HFFc6 (cell line): ENCODE measurements at regions not wholly inside any gene's neighbourhood (a gene's known extent, or its start where the extent isn't known, plus 50 kb on each side); places are given as distances from the start of the nearest gene placed in this dataset.

Experiments
- DNase-seq: peaks from one replicate; pipeline ENCODE4 v3.0.0-alpha.2; 2018
- H3K27ac Mint-ChIP-seq: 2 replicates; pipeline ENCODE4 v1.8.0; 2020; ENCODE audit warnings: mild to moderate bottlenecking, mixed read lengths
- H3K27me3 Mint-ChIP-seq: 2 replicates; pipeline ENCODE4 v1.8.0; 2021; ENCODE audit warnings: mild to moderate bottlenecking, moderate library complexity, mixed read lengths; ENCODE audit not compliant: insufficient read depth
- H3K36me3 Mint-ChIP-seq: 2 replicates; pipeline ENCODE4 v1.8.0; 2021; ENCODE audit warnings: low read depth, mixed read lengths
- H3K4me1 Mint-ChIP-seq: 2 replicates; pipeline ENCODE4 v1.8.0; 2020; ENCODE audit warnings: low read depth, mixed read lengths
- H3K4me3 Mint-ChIP-seq: 2 replicates; pipeline ENCODE4 v1.8.0; 2020; ENCODE audit warnings: mild to moderate bottlenecking, moderate library complexity, mixed read lengths
- H3K9me3 Mint-ChIP-seq: 2 replicates; pipeline ENCODE4 v1.8.0; 2020; ENCODE audit warnings: mild to moderate bottlenecking, mixed read lengths
- TF ChIP-seq, protein P1 (sequence below): fragments of 200-600 bp; sonication (generic); IDR thresholded peaks from 2 replicates; pipeline ENCODE4 v1.5.0; 2021; ENCODE audit warnings: antibody characterized with exemption, mild to moderate bottlenecking

DNA sequence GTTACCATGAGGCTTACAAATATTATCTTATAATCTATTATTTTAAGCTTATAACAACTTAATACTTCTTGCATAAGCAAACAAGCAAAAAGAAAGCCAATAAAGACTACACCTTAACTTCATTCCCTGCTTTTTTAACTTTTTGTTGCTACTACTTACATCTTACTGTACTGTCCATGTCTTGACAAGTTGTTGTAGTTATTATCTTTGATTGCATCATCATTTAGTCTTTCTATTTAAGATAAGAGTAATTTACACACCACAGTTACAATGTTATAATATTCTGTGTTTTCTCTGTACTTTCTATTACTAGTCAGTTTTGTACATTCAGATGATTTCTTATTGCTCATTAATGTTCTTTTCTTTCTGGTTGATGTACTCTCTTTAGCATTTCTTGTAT, 346.6 kb downstream of the SMARCA1 start:
- no peak for DNase-seq
- Mint-ChIP-seq H3K4me1 (no peaks in the 10 kb centered on the region), H3K9me3 (no peaks in the 10 kb centered on the region), H3K27ac (no peak overlapping the region), H3K4me3 (no peak overlapping the region), H3K27me3 (no peaks in the 10 kb centered on the region; the same call in 1 of the 2 replicates), H3K36me3 (no peaks in the 10 kb centered on the region)
- TF ChIP-seq, protein P1, sequence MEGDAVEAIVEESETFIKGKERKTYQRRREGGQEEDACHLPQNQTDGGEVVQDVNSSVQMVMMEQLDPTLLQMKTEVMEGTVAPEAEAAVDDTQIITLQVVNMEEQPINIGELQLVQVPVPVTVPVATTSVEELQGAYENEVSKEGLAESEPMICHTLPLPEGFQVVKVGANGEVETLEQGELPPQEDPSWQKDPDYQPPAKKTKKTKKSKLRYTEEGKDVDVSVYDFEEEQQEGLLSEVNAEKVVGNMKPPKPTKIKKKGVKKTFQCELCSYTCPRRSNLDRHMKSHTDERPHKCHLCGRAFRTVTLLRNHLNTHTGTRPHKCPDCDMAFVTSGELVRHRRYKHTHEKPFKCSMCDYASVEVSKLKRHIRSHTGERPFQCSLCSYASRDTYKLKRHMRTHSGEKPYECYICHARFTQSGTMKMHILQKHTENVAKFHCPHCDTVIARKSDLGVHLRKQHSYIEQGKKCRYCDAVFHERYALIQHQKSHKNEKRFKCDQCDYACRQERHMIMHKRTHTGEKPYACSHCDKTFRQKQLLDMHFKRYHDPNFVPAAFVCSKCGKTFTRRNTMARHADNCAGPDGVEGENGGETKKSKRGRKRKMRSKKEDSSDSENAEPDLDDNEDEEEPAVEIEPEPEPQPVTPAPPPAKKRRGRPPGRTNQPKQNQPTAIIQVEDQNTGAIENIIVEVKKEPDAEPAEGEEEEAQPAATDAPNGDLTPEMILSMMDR, result no peak

DNA sequence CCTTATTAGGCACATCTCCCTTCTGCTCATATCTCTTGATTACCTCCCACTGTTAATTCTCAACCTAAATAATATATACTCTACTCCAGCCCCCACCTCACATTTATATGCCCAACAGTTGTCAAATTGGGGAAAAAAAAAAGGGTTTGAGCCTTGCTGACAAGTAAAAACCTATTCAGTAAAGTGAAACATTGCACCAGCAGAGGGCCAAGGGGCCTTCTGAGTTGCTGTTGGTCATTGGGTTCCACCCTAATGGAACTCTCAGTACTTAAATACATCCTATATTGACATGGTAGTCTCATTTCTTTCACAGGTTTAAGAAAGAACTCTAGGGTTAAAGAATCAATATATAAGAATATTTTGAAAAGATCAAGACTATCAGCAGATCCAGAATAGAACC, 362.2 kb downstream of the SMARCA1 start:
- Mint-ChIP-seq H3K9me3 (peaks cover 4% of the 10 kb centered on the region; the same call in 1 of the 2 replicates), H3K36me3 (no peaks in the 10 kb centered on the region), H3K4me3 (no peak overlapping the region), H3K27me3 (no peaks in the 10 kb centered on the region), H3K4me1 (no peaks in the 10 kb centered on the region), H3K27ac (no peak overlapping the region)
- DNase-seq, result no peak
- TF ChIP-seq, protein P1, result no peak

DNA sequence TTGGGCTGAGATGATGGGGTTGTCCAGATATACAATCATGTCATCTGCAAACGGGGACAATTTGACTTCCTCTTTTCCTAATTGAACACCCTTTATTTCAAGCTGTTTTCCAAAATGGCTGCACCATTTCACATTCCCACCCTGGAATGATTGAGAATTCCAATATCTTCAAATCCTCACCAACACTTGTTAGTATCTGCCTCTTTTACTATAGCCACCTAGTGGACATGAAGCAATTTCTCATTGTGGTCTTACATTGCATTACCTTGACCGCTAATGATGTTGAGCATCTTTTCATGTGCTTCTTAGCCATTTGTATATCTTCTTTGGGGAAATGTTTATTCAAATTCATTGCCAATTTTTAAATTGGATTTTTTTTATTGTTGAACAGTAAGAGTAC, 364.8 kb downstream of the SMARCA1 start:
- peaks cover 7% of the 10 kb centered on the region; the same call in 1 of the 2 replicates for H3K9me3 Mint-ChIP-seq
- H3K4me3 Mint-ChIP-seq, result no peak overlapping the region
- H3K27ac Mint-ChIP-seq, result no peak overlapping the region
- no peaks in the 10 kb centered on the region for H3K4me1 Mint-ChIP-seq
- H3K27me3 Mint-ChIP-seq, result no peaks in the 10 kb centered on the region
- no peaks in the 10 kb centered on the region for H3K36me3 Mint-ChIP-seq
- DNase-seq, result no peak
- TF ChIP-seq, protein P1, result no peak

DNA sequence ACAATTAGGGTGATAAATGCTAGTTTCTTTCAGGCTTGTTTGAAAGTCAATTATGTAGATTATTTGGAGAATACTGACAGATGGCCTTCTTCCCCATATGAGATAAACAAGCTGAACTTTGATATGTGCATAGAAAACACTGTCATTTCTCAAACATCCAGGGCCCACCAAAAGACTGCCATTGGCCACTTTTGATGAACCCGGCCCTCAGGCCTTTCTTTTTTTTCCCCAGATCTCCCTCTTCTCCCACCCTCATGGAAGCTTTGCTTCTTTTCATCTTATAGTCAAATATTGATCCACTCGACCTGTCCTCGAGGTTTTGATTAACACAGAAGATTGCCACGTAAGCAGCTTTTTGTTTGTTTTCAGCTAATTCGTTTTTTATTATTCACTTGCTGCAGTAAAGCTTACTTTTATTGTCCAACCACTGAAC, 377.4 kb downstream of the SMARCA1 start:
- no peaks in the 10 kb centered on the region for H3K9me3 Mint-ChIP-seq
- H3K27ac Mint-ChIP-seq, result no peak overlapping the region
- H3K36me3 Mint-ChIP-seq, result no peaks in the 10 kb centered on the region
- no peak overlapping the region for H3K4me3 Mint-ChIP-seq
- TF ChIP-seq, protein P1, result no peak
- H3K4me1 Mint-ChIP-seq, result no peaks in the 10 kb centered on the region
- no peak for DNase-seq
- H3K27me3 Mint-ChIP-seq, result no peaks in the 10 kb centered on the region

DNA sequence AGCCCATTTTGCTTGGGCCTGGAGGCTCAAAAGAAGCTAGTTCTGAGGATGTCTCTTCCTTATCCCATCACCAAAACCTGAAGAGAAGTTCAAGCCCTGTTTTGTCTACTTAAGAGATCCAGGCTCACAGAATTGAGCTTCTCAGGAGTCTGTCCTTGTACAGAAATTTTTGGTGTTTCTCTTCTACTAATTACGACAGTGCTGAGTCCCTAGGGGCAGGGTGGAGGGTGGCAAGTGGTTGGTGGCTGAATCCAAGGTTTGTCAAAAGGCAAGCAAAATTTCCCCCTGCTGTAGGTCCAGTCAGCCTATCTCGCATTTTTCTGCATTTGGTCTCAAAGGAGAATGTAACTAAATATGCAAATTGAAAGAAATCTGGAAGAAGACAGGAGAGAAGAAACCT, 377.9 kb downstream of the SMARCA1 start:
- TF ChIP-seq, protein P1, result no peak
- H3K4me3 Mint-ChIP-seq, result no peak overlapping the region
- H3K27ac Mint-ChIP-seq, result no peak overlapping the region
- no peaks in the 10 kb centered on the region for H3K9me3 Mint-ChIP-seq
- DNase-seq, result no peak
- no peaks in the 10 kb centered on the region for H3K36me3 Mint-ChIP-seq
- no peaks in the 10 kb centered on the region for H3K27me3 Mint-ChIP-seq
- no peaks in the 10 kb centered on the region for H3K4me1 Mint-ChIP-seq
